Cardiac fibroblast (primary cell): ENCODE measurements at regions not wholly inside any gene's neighbourhood (a gene's known extent, or its start where the extent isn't known, plus 50 kb on each side); places are given as distances from the start of the nearest gene placed in this dataset.

ENCODE experiments used
- DNase-seq, 2 donors: peaks; one replicate each; pipeline versions ENCODE4 v3.0.0 to v3.0.0-alpha.2; 2010; ENCODE audit warnings: low read depth in 2 of 2
- H3K4me3 ChIP-seq, 2 donors: replicated peaks in 1 of 2; 1 replicate in 1 of 2; 2 replicates in 1 of 2; pipeline ENCODE4 v1.5.1; 2011; ENCODE audit warnings: low read depth in 2 of 2, low read length in 2 of 2, mild to moderate bottlenecking in 2 of 2, moderate library complexity in 1 of 2
- CTCF ChIP-seq: IDR thresholded peaks from one replicate; pipeline ENCODE4 v1.5.1; 2011; ENCODE audit warnings: low read depth, mild to moderate bottlenecking, low read length, inconsistent platforms

GRCh38 chr12:119245904-119246494, 67.3 kb downstream of the HSPB8 start:
- TF ChIP-seq CTCF = no peak
- no peak overlapping the region for H3K4me3 ChIP-seq
- DNase-seq = no peak

DNA sequence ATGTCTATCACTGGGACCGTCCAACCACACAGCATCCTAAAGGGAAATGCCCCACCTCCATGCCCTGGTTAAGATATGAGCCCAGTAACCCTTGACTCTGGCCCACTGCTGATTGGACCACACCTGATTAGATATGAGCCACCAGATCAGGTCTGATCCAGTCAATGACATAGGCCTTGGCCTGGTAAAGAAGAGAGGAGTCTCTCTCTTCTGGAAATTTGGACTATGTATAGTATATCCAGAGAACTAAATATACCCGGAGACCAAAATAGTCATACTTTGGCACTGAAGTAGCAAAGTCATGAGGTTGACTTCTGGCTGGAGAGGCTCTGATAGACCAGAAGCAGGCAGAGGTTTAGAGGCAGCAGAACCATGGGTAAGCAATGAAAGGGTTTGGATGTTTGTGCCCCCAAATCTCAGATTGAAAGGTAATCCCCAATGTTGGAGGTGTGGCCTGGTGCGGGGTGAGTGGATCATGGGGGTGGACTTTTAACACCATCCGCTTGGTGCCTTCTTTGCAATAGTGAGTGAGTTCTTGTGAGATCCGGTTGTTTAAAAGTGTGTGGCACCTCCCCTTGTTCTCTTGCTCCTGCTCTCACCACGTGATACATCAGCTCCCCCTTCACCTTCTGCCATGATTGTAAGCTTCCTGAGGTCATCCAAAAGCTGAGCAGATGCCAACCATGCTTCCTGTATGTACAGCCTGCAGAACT, 68.4 kb downstream of the HSPB8 start:
- no peak for DNase-seq
- TF ChIP-seq CTCF = no peak
- no peak overlapping the region for H3K4me3 ChIP-seq

GRCh38 chr12:119247720-119248043, 69.0 kb downstream of the HSPB8 start:
- no peak for TF ChIP-seq CTCF
- DNase-seq = no peak

GRCh38 chr12:119249383-119250155, 70.8 kb downstream of the HSPB8 start:
- no peak for TF ChIP-seq CTCF
- no peak for DNase-seq
- no peak overlapping the region for H3K4me3 ChIP-seq

More at GRCh38 chr12:119247720-119248043, 69.0 kb downstream of the HSPB8 start:
- no peak overlapping the region for H3K4me3 ChIP-seq

DNA sequence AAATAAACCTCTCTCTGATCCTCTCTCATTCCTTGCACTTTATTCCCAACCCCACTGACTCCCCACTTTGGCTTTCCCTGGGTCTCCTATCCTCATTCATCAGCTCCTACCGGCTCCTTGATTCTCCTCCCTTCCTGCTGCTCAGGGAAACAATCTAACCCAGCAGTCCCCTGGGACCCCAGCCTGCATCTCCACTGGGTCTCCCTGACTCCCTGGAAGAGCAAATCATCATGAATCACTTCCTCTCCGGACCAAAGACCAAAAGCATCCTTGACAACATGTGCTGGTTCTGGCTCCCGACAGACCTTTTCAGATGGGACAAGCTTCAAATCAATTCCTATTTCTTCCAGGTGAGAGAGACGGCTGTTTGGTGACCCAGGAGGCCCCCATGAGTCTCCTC, 76.6 kb downstream of the HSPB8 start:
- peak in 1 of 2 donors; percentile 46 for DNase-seq
- TF ChIP-seq CTCF = no peak
- no peak overlapping the region for H3K4me3 ChIP-seq

GRCh38 chr12:119258149-119258548, 76.4 kb upstream of the CCDC60 start:
- no peak for TF ChIP-seq CTCF
- no peak overlapping the region for H3K4me3 ChIP-seq
- no peak for DNase-seq
